NCI-H774 (cell line): ENCODE measurements at regions not wholly inside any gene's neighbourhood (a gene's known extent, or its start where the extent isn't known, plus 50 kb on each side); places are given as distances from the start of the nearest gene placed in this dataset.

ENCODE experiments used
- DNase-seq: peaks from one replicate; lab custom pipeline; 2025; lab: John Stamatoyannopoulos, UW

GRCh38 chr2:43171789-43172188 lies 54.6 kb downstream of the ZFP36L2 start:
- no peak for DNase-seq

- DNase-seq, result no peak
Measured at GRCh38 chr2:43170405-43171105, 55.9 kb downstream of the ZFP36L2 start.

GRCh38 chr2:43169987-43170386 lies 56.4 kb downstream of the ZFP36L2 start:
- no peak for DNase-seq

- no peak for DNase-seq
Measured at GRCh38 chr2:43169099-43169945, 57.1 kb downstream of the ZFP36L2 start.

GRCh38 chr2:43168016-43168369 lies 58.4 kb downstream of the ZFP36L2 start:
- DNase-seq, result no peak

GRCh38 chr2:43165378-43166069 lies 60.9 kb downstream of the ZFP36L2 start:
- DNase-seq, result no peak

GRCh38 chr2:43164686-43165085 lies 61.7 kb downstream of the ZFP36L2 start:
- no peak for DNase-seq

- no peak for DNase-seq
Measured at GRCh38 chr2:43163584-43164270, 62.7 kb downstream of the ZFP36L2 start.

- DNase-seq, result no peak
Measured at GRCh38 chr2:43162511-43162776, 64.0 kb downstream of the ZFP36L2 start.

- no peak for DNase-seq
Measured at GRCh38 chr2:43161650-43162510, 64.5 kb downstream of the ZFP36L2 start.

GRCh38 chr2:43160778-43161177 lies 65.6 kb downstream of the ZFP36L2 start:
- DNase-seq, result no peak

- DNase-seq, result no peak
Measured at GRCh38 chr2:43159797-43160196, 66.6 kb downstream of the ZFP36L2 start.

- no peak for DNase-seq
Measured at GRCh38 chr2:43158259-43158880, 68.0 kb downstream of the ZFP36L2 start.

- DNase-seq, result no peak
Measured at GRCh38 chr2:43157506-43158246, 68.7 kb downstream of the ZFP36L2 start.

GRCh38 chr2:43155851-43156411 lies 70.5 kb downstream of the ZFP36L2 start:
- no peak for DNase-seq

- no peak for DNase-seq
Measured at GRCh38 chr2:43154685-43155084, 71.7 kb downstream of the ZFP36L2 start.

GRCh38 chr2:43152741-43153647 lies 73.4 kb downstream of the ZFP36L2 start:
- no peak for DNase-seq

- DNase-seq, result no peak
Measured at GRCh38 chr2:43152186-43152585, 74.2 kb downstream of the ZFP36L2 start.
